ENCODE measurements at regions not wholly inside any gene's neighbourhood (a gene's known extent, or its start where the extent isn't known, plus 50 kb on each side); places are given as distances from the start of the nearest gene placed in this dataset.

- TF ChIP-seq CTCF (IDR thresholded peaks at IDR 0.05) (no peak), POLR2A (IDR thresholded peaks at IDR 0.05) (no peak), EP300 (IDR thresholded peaks at IDR 0.05) (no peak)
Measured at GRCh38 chr1:55445416-55445815, 230.3 kb upstream of the USP24 start.

All from tibial nerve (tissue), 4 donors.